ENCODE measurements at regions not wholly inside any gene's neighbourhood (a gene's known extent, or its start where the extent isn't known, plus 50 kb on each side); places are given as distances from the start of the nearest gene placed in this dataset.

- TF ChIP-seq, protein P1, sequence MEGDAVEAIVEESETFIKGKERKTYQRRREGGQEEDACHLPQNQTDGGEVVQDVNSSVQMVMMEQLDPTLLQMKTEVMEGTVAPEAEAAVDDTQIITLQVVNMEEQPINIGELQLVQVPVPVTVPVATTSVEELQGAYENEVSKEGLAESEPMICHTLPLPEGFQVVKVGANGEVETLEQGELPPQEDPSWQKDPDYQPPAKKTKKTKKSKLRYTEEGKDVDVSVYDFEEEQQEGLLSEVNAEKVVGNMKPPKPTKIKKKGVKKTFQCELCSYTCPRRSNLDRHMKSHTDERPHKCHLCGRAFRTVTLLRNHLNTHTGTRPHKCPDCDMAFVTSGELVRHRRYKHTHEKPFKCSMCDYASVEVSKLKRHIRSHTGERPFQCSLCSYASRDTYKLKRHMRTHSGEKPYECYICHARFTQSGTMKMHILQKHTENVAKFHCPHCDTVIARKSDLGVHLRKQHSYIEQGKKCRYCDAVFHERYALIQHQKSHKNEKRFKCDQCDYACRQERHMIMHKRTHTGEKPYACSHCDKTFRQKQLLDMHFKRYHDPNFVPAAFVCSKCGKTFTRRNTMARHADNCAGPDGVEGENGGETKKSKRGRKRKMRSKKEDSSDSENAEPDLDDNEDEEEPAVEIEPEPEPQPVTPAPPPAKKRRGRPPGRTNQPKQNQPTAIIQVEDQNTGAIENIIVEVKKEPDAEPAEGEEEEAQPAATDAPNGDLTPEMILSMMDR (IDR thresholded peaks at IDR 0.05) = no peak
- no peak for TF ChIP-seq POLR2A (IDR thresholded peaks at IDR 0.05)
Observed at GRCh38 chr14:53529519-53529918, 376.4 kb upstream of the DDHD1 start.
